AG10803 (cell line): ENCODE measurements at regions not wholly inside any gene's neighbourhood (a gene's known extent, or its start where the extent isn't known, plus 50 kb on each side); places are given as distances from the start of the nearest gene placed in this dataset.

Experiments
- DNase-seq: peaks from one replicate; pipeline ENCODE4 v3.0.0; 2010; ENCODE audit warnings: low read depth
- H3K4me3 ChIP-seq: 2 replicates; pipeline ENCODE4 v1.5.1; 2011; ENCODE audit warnings: mild to moderate bottlenecking, low read length, control low read depth
- TF ChIP-seq, protein P1 (sequence below): conservative IDR thresholded peaks from 2 replicates; pipeline ENCODE4 v1.5.1; 2011; ENCODE audit warnings: mild to moderate bottlenecking, low read length, control low read depth, inconsistent platforms

DNA sequence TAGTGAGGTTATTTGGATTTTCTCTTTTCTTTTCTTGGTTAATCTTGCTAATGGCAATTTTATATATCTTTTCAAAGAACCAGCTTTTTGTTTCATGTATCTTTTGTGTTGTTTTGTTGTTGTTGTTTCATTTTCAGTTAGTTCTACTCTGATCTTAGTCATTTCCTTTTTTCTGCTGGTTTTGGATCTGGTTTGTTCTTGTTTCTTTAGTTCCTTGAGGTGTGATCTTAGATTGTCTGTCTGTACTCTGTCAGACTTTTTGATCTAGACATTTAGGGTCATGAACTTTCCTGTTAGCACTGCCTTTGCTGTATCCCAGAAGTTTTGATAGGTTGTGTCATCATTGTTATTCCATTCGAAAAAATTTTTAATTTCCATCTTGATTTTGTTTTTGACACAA is 399.7 kb downstream of the TLE1 start:
- DNase-seq, result no peak
- TF ChIP-seq, protein P1, sequence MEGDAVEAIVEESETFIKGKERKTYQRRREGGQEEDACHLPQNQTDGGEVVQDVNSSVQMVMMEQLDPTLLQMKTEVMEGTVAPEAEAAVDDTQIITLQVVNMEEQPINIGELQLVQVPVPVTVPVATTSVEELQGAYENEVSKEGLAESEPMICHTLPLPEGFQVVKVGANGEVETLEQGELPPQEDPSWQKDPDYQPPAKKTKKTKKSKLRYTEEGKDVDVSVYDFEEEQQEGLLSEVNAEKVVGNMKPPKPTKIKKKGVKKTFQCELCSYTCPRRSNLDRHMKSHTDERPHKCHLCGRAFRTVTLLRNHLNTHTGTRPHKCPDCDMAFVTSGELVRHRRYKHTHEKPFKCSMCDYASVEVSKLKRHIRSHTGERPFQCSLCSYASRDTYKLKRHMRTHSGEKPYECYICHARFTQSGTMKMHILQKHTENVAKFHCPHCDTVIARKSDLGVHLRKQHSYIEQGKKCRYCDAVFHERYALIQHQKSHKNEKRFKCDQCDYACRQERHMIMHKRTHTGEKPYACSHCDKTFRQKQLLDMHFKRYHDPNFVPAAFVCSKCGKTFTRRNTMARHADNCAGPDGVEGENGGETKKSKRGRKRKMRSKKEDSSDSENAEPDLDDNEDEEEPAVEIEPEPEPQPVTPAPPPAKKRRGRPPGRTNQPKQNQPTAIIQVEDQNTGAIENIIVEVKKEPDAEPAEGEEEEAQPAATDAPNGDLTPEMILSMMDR, result no peak
- no peak overlapping the region for H3K4me3 ChIP-seq

DNA sequence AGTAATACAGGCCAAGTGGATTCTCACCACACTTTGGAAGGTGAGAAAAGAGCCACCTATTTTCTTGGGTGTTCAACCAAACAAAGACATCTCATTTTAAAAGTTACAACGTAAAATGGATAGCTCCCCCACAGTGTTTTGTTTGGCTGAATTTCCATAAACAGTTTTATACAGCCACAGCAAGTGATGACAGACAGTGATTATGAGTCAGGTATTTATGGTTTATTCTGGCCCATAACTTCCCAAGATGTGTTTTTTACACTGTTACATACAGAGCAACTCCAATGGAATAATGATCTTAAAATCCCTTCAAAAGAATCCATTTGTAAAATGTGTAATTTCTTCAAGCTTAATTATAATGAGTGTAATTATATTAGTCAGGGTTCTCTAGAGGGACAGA is 421.3 kb downstream of the TLE1 start:
- TF ChIP-seq, protein P1, result no peak
- H3K4me3 ChIP-seq, result no peak overlapping the region
- no peak for DNase-seq

- no peak overlapping the region for H3K4me3 ChIP-seq
- peak; percentile 3 for DNase-seq
- TF ChIP-seq, protein P1, result no peak
Observed at GRCh38 chr9:81266674-81267073, 422.7 kb downstream of the TLE1 start.

- H3K4me3 ChIP-seq, result no peak overlapping the region
- TF ChIP-seq, protein P1, result no peak
- no peak for DNase-seq
Observed at GRCh38 chr9:81266086-81266485, 423.3 kb downstream of the TLE1 start.

DNA sequence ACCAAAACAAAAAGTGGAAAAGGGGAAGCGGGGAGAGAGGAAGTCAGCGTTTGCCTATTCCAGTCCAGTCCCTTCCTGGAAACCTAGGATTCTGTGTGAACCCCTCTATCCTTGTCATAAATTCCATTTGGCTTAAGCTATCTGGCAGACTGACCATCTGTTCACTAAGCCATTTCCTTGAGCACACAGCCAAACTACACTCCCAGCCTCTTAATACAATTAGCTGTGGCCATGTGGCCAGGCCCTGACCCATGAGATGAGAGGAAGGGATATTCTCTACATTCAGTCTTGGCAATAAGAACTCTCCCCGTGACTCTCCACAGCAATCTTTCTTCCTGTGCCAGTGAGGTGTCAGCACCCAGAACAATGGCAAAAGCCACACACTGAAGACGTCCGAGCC is 424.8 kb downstream of the TLE1 start:
- TF ChIP-seq, protein P1, result no peak
- no peak for DNase-seq
- H3K4me3 ChIP-seq, result no peak overlapping the region

DNA sequence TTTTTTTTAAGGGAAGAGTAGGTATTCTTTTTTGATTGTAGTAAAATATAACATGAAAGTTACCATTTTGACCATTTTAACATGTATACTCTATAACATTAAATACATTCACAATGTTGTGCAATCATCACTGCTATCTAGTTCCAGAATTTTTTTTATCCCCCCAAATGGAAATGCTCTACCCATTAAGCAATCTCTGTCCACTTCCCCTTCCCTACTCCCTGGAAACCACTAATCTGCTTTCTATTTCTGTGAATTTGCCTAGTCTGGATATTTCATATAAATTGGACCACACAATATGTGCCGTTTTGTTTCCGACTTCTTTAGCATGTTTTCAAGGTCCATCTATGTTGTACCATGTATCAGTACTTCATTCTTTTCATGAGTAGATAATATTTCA is 429.5 kb downstream of the TLE1 start:
- no peak overlapping the region for H3K4me3 ChIP-seq
- no peak for DNase-seq
- TF ChIP-seq, protein P1, result no peak

DNA sequence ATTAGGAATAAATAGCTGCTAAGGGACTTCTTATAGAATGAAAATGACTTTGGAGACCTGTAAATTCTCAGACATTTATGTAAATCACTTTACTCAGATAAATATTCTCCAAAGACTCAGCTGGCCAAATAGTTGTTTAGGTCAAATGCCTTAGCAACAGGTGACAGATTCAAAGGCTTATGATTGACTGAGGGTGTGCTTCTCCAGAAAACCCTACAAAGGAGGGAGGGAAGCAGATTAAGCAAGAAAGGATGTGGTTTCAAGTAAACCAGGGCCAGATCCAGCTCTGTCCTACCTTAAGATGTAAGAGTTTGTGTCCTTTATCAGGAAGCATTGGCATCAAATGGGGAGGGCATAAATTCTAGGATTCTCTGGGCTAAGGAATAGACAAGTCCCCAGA is 433.0 kb downstream of the TLE1 start:
- TF ChIP-seq, protein P1, result no peak
- H3K4me3 ChIP-seq, result no peak overlapping the region
- no peak for DNase-seq
